H1 (cell line): ENCODE measurements at regions not wholly inside any gene's neighbourhood (a gene's known extent, or its start where the extent isn't known, plus 50 kb on each side); places are given as distances from the start of the nearest gene placed in this dataset.

Source experiments
- CTCF ChIA-PET: fragments of 300-600 bp; sonication (Branson Sonifier 250); formaldehyde crosslinking; loops from one replicate; lab custom pipeline; 2021; ENCODE audit not compliant: partially characterized antibody; lab: Charles Lee
- POLR2A ChIA-PET: fragments of 300-600 bp; sonication (Branson Sonifier 250); formaldehyde crosslinking; loops from one replicate; lab custom pipeline; 2021; ENCODE audit warnings: inconsistent platforms; ENCODE audit not compliant: partially characterized antibody; lab: Charles Lee
- DNase-seq, 2 experiments: peaks; one replicate each; pipeline versions ENCODE4 v3.0.0 to v3.0.0-alpha.2; 2010 to 2022; ENCODE audit warnings: low spot score in 2 of 2, low read depth in 1 of 2, mixed read lengths in 1 of 2
- FAIRE-seq: peaks from 2 replicates; lab custom pipeline; 2011; peaks lifted over from hg19 to GRCh38; lab: Jason Lieb, UNC
- H2AFZ ChIP-seq: 2 replicates; pipeline ENCODE4 v1.8.1; 2012; ENCODE audit warnings: low read length, inconsistent platforms
- H2AK5ac ChIP-seq: 2 replicates; pipeline ENCODE4 v1.6.1; 2013; ENCODE audit warnings: low read depth, low read length
- H2BK120ac ChIP-seq: replicated peaks from 2 replicates; pipeline ENCODE3; 2013; ENCODE audit warnings: low read depth, low read length, inconsistent platforms
- H2BK12ac ChIP-seq: 2 replicates; pipeline ENCODE4 v1.6.1; 2013; ENCODE audit warnings: low read depth, low read length
- H2BK15ac ChIP-seq: 2 replicates; pipeline ENCODE4 v1.6.1; 2013; ENCODE audit warnings: low read length
- H2BK20ac ChIP-seq: 2 replicates; pipeline ENCODE4 v1.6.1; 2013; ENCODE audit warnings: low read length
- H2BK5ac ChIP-seq: 2 replicates; pipeline ENCODE4 v1.6.1; 2013; ENCODE audit warnings: low read depth, low read length
- H3K14ac ChIP-seq: 2 replicates; pipeline ENCODE4 v1.6.1; 2013; ENCODE audit warnings: inconsistent platforms; ENCODE audit not compliant: insufficient read length
- H3K18ac ChIP-seq: 2 replicates; pipeline ENCODE4 v1.6.1; 2013; ENCODE audit warnings: low read length; ENCODE audit errors: extremely low read depth
- H3K23ac ChIP-seq: 2 replicates; pipeline ENCODE4 v1.6.1; 2013; ENCODE audit warnings: inconsistent platforms; ENCODE audit not compliant: insufficient read length
- H3K23me2 ChIP-seq: 2 replicates; pipeline ENCODE4 v1.6.1; 2013; ENCODE audit warnings: low read depth, low read length
- H3K27ac ChIP-seq: 2 replicates; pipeline ENCODE4 v1.6.1; 2011; ENCODE audit warnings: low read depth, low read length, inconsistent platforms
- H3K27me3 ChIP-seq, 4 experiments: replicated peaks in 1 of 4; 1 replicate in 1 of 4; 2 replicates in 3 of 4; pipeline versions ENCODE4 v1.6.1 to v1.8.1; 2011 to 2013; ENCODE audit warnings: low read length in 3 of 4, mild to moderate bottlenecking in 3 of 4, inconsistent platforms in 2 of 4, mixed read lengths in 2 of 4, moderate library complexity in 1 of 4; ENCODE audit not compliant: control insufficient read depth in 3 of 4, insufficient read depth in 3 of 4; ENCODE audit errors: extremely low read depth in 1 of 4
- H3K36me3 ChIP-seq, 4 experiments: 2 replicates each; pipeline versions ENCODE4 v1.6.1 to v1.8.1; 2011 to 2013; ENCODE audit warnings: mild to moderate bottlenecking in 4 of 4, low read length in 3 of 4, moderate library complexity in 2 of 4, control low read depth in 1 of 4, inconsistent platforms in 1 of 4; ENCODE audit not compliant: insufficient read depth in 4 of 4, control insufficient read depth in 2 of 4
- H3K4ac ChIP-seq: replicated peaks from 2 replicates; pipeline ENCODE3; 2013; ENCODE audit warnings: low read length, low read depth, mixed read lengths, inconsistent platforms; ENCODE audit not compliant: insufficient read length
- H3K4me1 ChIP-seq, 4 experiments: replicated peaks in 1 of 4; 1 replicate in 1 of 4; 2 replicates in 3 of 4; pipeline versions ENCODE4 v1.6.1 to v1.8.1; 2011 to 2013; ENCODE audit warnings: low read length in 3 of 4, inconsistent platforms in 2 of 4, mixed read lengths in 1 of 4; ENCODE audit not compliant: insufficient read depth in 4 of 4, control insufficient read depth in 3 of 4
- H3K4me2 ChIP-seq, 2 experiments: 2 replicates each; pipeline versions ENCODE4 v1.6.1 to v1.8.1; 2011 to 2013; ENCODE audit warnings: low read depth in 2 of 2, low read length in 2 of 2, control low read depth in 1 of 2, inconsistent platforms in 1 of 2, mild to moderate bottlenecking in 1 of 2; ENCODE audit not compliant: insufficient read depth in 1 of 2
- H3K4me3 ChIP-seq, 4 experiments: fragments of 200-600, 300-600 bp in 1 of 4; sonication (generic), shearing (Covaris generic), sonication (Bioruptor Twin) in 1 of 4; 2 replicates each; pipeline versions ENCODE4 v1.5.1 to v1.8.1; 2011 to 2016; ENCODE audit warnings: low read length in 4 of 4, low read depth in 3 of 4, control low read depth in 2 of 4, inconsistent platforms in 2 of 4, mild to moderate bottlenecking in 2 of 4, mixed read lengths in 1 of 4, moderate library complexity in 1 of 4; ENCODE audit not compliant: insufficient read depth in 2 of 4; ENCODE audit errors: extremely low read depth in 1 of 4
- H3K56ac ChIP-seq: replicated peaks from 2 replicates; pipeline ENCODE3; 2013; ENCODE audit warnings: low read depth, mild to moderate bottlenecking, mixed read lengths, low read length, inconsistent platforms; ENCODE audit not compliant: insufficient read length
- H3K79me1 ChIP-seq: 2 replicates; pipeline ENCODE4 v1.6.1; 2013; ENCODE audit warnings: low read depth, low read length, control low read depth
- H3K79me2 ChIP-seq, 2 experiments: 2 replicates each; pipeline versions ENCODE4 v1.6.1 to v1.8.1; 2012 to 2013; ENCODE audit warnings: low read length in 2 of 2, mild to moderate bottlenecking in 2 of 2, inconsistent platforms in 1 of 2; ENCODE audit not compliant: insufficient read depth in 2 of 2, control insufficient read depth in 1 of 2
- H3K9ac ChIP-seq, 4 experiments: replicated peaks in 1 of 4; 1 replicate in 1 of 4; 2 replicates in 3 of 4; pipeline versions ENCODE4 v1.6.1 to v1.8.1; 2011 to 2013; ENCODE audit warnings: low read depth in 3 of 4, low read length in 3 of 4, control low read depth in 2 of 4, mild to moderate bottlenecking in 2 of 4, moderate library complexity in 2 of 4, inconsistent platforms in 1 of 4; ENCODE audit errors: extremely low read depth in 1 of 4
- H3K9me3 ChIP-seq, 2 experiments: 2 replicates each; pipeline versions ENCODE4 v1.6.1 to v1.8.1; 2012 to 2013; ENCODE audit warnings: mild to moderate bottlenecking in 2 of 2, moderate library complexity in 2 of 2, control low read depth in 1 of 2, inconsistent platforms in 1 of 2, low read depth in 1 of 2, low read length in 1 of 2, mixed read lengths in 1 of 2; ENCODE audit not compliant: insufficient read depth in 2 of 2
- H4K20me1 ChIP-seq, 2 experiments: replicated peaks in 1 of 2; 2 replicates each; pipeline versions ENCODE3 to v1.8.1; 2011 to 2013; ENCODE audit warnings: inconsistent platforms in 2 of 2, low read length in 2 of 2, mild to moderate bottlenecking in 1 of 2; ENCODE audit not compliant: insufficient read depth in 2 of 2, control insufficient read depth in 1 of 2
- H4K5ac ChIP-seq: 2 replicates; pipeline ENCODE4 v1.6.1; 2013; ENCODE audit warnings: low read length, low read depth, mixed read lengths, inconsistent platforms; ENCODE audit not compliant: insufficient read length
- H4K8ac ChIP-seq: 2 replicates; pipeline ENCODE4 v1.8.0; 2013; ENCODE audit warnings: mild to moderate bottlenecking, moderate library complexity, low read length, inconsistent platforms; ENCODE audit not compliant: insufficient read depth; ENCODE audit errors: extremely low read depth
- H4K91ac ChIP-seq: replicated peaks from 2 replicates; pipeline ENCODE3; 2013; ENCODE audit warnings: low read length, mixed read lengths, inconsistent platforms; ENCODE audit not compliant: insufficient read length
- CHD1 ChIP-seq: IDR thresholded peaks from 2 replicates; pipeline ENCODE4 v1.6.1; 2012; ENCODE audit warnings: low read depth, low read length, improper control_type of control experiment
- EP300 ChIP-seq, 2 experiments: IDR thresholded peaks; 1 replicate in 1 of 2; 2 replicates in 1 of 2; pipeline ENCODE4 v1.6.1; 2011 to 2012; ENCODE audit warnings: low read depth in 2 of 2, low read length in 2 of 2, mild to moderate bottlenecking in 2 of 2, borderline replicate concordance in 1 of 2, inconsistent platforms in 1 of 2, moderate library complexity in 1 of 2
- HDAC2 ChIP-seq, 2 experiments: fragments of 300-600 bp in 1 of 2; sonication (generic) in 1 of 2; IDR thresholded peaks; 2 replicates each; pipeline ENCODE4 v1.6.1; 2011 to 2012; ENCODE audit warnings: low read depth in 2 of 2, low read length in 2 of 2, mild to moderate bottlenecking in 2 of 2, moderate library complexity in 2 of 2, borderline replicate concordance in 1 of 2, inconsistent platforms in 1 of 2
- HDAC6 ChIP-seq: IDR thresholded peaks from one replicate; pipeline ENCODE4 v1.7.1; 2012; ENCODE audit warnings: low read depth, mild to moderate bottlenecking, inconsistent platforms, low read length, moderate library complexity
- NRF1 ChIP-seq: IDR thresholded peaks from 2 replicates; pipeline ENCODE4 v1.6.1; 2011; ENCODE audit warnings: mild to moderate bottlenecking, low read depth, low read length, improper control_type of control experiment
- RXRA ChIP-seq: IDR thresholded peaks from 2 replicates; pipeline ENCODE4 v1.6.1; 2011; ENCODE audit warnings: low read depth, mild to moderate bottlenecking, low read length, moderate library complexity; ENCODE audit not compliant: insufficient read depth
- SP1 ChIP-seq: IDR thresholded peaks from 2 replicates; pipeline ENCODE4 v1.6.1; 2011; ENCODE audit warnings: low read depth, low read length
- ZNF274 ChIP-seq: IDR thresholded peaks from 2 replicates; pipeline ENCODE4 v1.7.0; 2012; ENCODE audit warnings: low read length, borderline replicate concordance; ENCODE audit errors: extremely low read depth
- WGBS, 2 experiments: shearing (Covaris generic) in 1 of 2; methylation state at CpG; one replicate each; pipeline versions ENCODE4 v1.1.6 to v1.1.7; 2013 to 2015; ENCODE audit warnings: low lambda C conversion rate in 2 of 2, mixed read lengths in 2 of 2, inconsistent platforms in 1 of 2, low coverage in 1 of 2, missing lambda C conversion rate in 1 of 2; ENCODE audit not compliant: insufficient replicate concordance in 2 of 2, insufficient coverage in 1 of 2, insufficient read length in 1 of 2; ENCODE audit errors: extremely low coverage in 1 of 2, missing lambda C conversion rate in 1 of 2; 5-methylcytosine and 5-hydroxymethylcytosine counted together
- TF ChIP-seq, protein P1 (sequence below): IDR thresholded peaks from 2 replicates; pipeline ENCODE4 v1.6.1; 2011; ENCODE audit warnings: low read depth, mild to moderate bottlenecking, low read length; ENCODE audit not compliant: insufficient read depth

DNA sequence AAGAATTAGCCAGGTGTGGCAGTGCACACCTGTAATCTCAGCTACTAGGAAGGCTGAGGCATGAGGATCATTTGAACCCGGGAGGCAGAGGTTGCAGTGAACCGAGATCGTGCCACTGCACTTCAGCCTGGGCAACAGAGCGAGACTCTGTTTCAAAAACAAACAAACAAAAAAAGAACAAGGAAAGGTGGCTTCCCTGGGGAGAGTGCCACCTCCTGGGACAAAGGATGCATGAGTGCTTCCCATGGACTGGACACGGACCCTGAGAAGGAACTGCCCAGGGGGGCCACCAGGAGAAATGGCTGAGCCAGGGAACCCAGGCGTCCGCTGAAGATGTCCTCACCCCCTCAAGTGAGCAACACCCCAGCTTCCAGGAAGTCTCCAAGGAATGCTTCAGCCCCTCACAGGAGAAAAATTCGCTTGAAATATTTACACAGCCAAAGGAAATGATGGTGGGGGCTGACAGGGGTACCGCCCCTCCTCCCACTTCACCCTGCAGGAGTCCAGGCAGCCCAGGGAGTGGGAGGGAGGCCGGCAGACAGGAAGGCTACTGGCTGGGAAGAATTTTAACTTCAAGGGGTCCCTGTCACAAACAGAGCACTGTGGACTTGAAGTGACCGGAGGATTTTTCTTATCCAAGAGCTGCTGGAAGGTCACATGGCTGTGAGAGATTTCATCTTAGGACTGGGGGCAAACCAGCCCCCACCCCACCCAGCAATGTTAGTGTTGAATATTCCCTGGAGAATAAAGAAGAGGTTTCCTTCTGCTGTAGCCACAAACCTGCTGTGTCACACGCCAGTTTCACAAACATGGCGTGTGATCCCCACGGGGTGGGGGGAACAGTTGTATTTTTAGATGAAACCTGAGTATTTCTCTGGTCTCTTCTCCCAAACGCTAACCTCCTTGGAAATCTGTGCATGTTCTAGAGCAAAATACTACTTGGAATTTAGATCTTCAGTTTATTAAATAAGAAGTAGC, 90.8 kb upstream of the SLC25A33 start:
- POLR2A ChIA-PET: interaction anchor here (0.6 kb wide), 1 partner anchor 9 kb away, joined by 3 read pairs; no protein-coding TSS in a partner anchor
- H2BK12ac ChIP-seq: 0 out of 2 replicates have a peak overlapping the region, but pooled peaks have one; percentile 27
- H2AK5ac ChIP-seq: no peak overlapping the region
- H4K5ac ChIP-seq: no peak overlapping the region
- no peak overlapping the region for H3K56ac ChIP-seq
- H3K18ac ChIP-seq: no peak overlapping the region
- no peak overlapping the region for H3K9ac ChIP-seq
- no peak overlapping the region for H2BK20ac ChIP-seq
- H2BK15ac ChIP-seq: no peak overlapping the region
- no peak overlapping the region for H3K4me2 ChIP-seq
- H3K4me1 ChIP-seq: no peaks in the 10 kb centered on the region; a peak in 2 of 7 replicates
- no peak for FAIRE-seq
- CTCF ChIA-PET: interaction anchor here (0.8 to 1.9 kb wide), 6 partner anchors 24 to 166 kb away, joined by 3 to 7 read pairs (median 4); no protein-coding TSS in a partner anchor
- no peaks in the 10 kb centered on the region for H3K9me3 ChIP-seq
- no peak overlapping the region for H2BK120ac ChIP-seq
- no peak overlapping the region for H3K14ac ChIP-seq
- H3K79me2 ChIP-seq: no peaks in the 10 kb centered on the region
- no peaks in the 10 kb centered on the region for H3K23me2 ChIP-seq
- no peak overlapping the region; a peak in 2 of 8 replicates for H3K4me3 ChIP-seq
- H2AFZ ChIP-seq: no peak overlapping the region
- no peak for DNase-seq
- no peak overlapping the region for H4K91ac ChIP-seq
- H3K23ac ChIP-seq: no peak overlapping the region
- no peak overlapping the region for H2BK5ac ChIP-seq
- H3K27ac ChIP-seq: no peak overlapping the region
- H3K27me3 ChIP-seq: peaks cover 0 to 2% (median 0%) of the 10 kb centered on the region in 4 experiments; a peak in 1 of 7 replicates
- no peak overlapping the region for H4K8ac ChIP-seq
- no peaks in the 10 kb centered on the region for H3K36me3 ChIP-seq
- H4K20me1 ChIP-seq: peaks cover 0 to 2% of the 10 kb centered on the region in 2 experiments
- WGBS, 2 experiments: 83% methylated on average over 15 of the region's 15 CpGs; no CpG with 5 or more reads in 1 of the 2 experiments
- H3K4ac ChIP-seq: no peak overlapping the region
- H3K79me1 ChIP-seq: no peaks in the 10 kb centered on the region
- no peak for TF ChIP-seq SP1
- no peak for TF ChIP-seq NRF1
- TF ChIP-seq RXRA: no peak
- no peak for TF ChIP-seq HDAC2 (IDR thresholded peaks at IDR 0.05; ENCODE audit: borderline replicate concordance in 1 of 2, low read depth in 2 of 2, low read length in 2 of 2)
- no peak for TF ChIP-seq ZNF274
- TF ChIP-seq, protein P1, sequence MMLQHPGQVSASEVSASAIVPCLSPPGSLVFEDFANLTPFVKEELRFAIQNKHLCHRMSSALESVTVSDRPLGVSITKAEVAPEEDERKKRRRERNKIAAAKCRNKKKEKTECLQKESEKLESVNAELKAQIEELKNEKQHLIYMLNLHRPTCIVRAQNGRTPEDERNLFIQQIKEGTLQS: no peak
- TF ChIP-seq HDAC6: no peak
- no peak for TF ChIP-seq CHD1
- TF ChIP-seq EP300 (IDR thresholded peaks at IDR 0.05; ENCODE audit: borderline replicate concordance in 1 of 2, low read depth in 2 of 2, low read length in 2 of 2): no peak
